Loucy (cell line): ENCODE measurements at regions not wholly inside any gene's neighbourhood (a gene's known extent, or its start where the extent isn't known, plus 50 kb on each side); places are given as distances from the start of the nearest gene placed in this dataset.

Source experiments
- CTCF ChIP-seq: fragments of 200-600 bp; sonication (generic); conservative IDR thresholded peaks from 2 replicates; pipeline ENCODE4 v1.5.1; 2014; ENCODE audit warnings: mild to moderate bottlenecking, antibody characterized with exemption, low read length
- EZH2phosphoT487 ChIP-seq: fragments of 200-600 bp; IDR thresholded peaks from 2 replicates; pipeline ENCODE4 v1.6.1; 2018; ENCODE audit warnings: antibody characterized with exemption, mild to moderate bottlenecking, moderate library complexity, borderline replicate concordance

- TF ChIP-seq CTCF, result no peak
- TF ChIP-seq EZH2phosphoT487, result no peak
Measured at GRCh38 chr15:39250001-39250400, 330.9 kb upstream of the THBS1 start.
